CD14-positive monocyte (primary cell): ENCODE measurements at regions not wholly inside any gene's neighbourhood (a gene's known extent, or its start where the extent isn't known, plus 50 kb on each side); places are given as distances from the start of the nearest gene placed in this dataset.

Source experiments
- DNase-seq, 3 donors: peaks; one replicate each; pipeline ENCODE4 v3.0.0-alpha.2; 2011 to 2022
- H2AFZ ChIP-seq: 2 replicates; pipeline ENCODE4 v1.6.0; 2012; ENCODE audit warnings: mild to moderate bottlenecking, low read depth, low read length, inconsistent platforms; ENCODE audit not compliant: insufficient read depth, poor library complexity, severe bottlenecking
- H3K27ac ChIP-seq, 2 donors: 1 replicate in 1 of 2; 2 replicates in 1 of 2; pipeline ENCODE4 v1.5.1; 2012 to 2013; ENCODE audit warnings: low read length in 2 of 2, control low read depth in 1 of 2, inconsistent platforms in 1 of 2, low read depth in 1 of 2, mild to moderate bottlenecking in 1 of 2
- H3K27me3 ChIP-seq, 2 donors: one replicate each; pipeline versions ENCODE4 v1.6.0 to v1.6.1; 2011 to 2013; ENCODE audit warnings: low read length in 2 of 2; ENCODE audit not compliant: control insufficient read depth in 2 of 2, insufficient read depth in 2 of 2
- H3K36me3 ChIP-seq, 2 donors: replicated peaks in 1 of 2; 1 replicate in 1 of 2; 2 replicates in 1 of 2; pipeline versions ENCODE4 v1.5.1 to v1.6.1; 2012 to 2013; ENCODE audit warnings: low read length in 2 of 2, control low read depth in 1 of 2, inconsistent platforms in 1 of 2, mild to moderate bottlenecking in 1 of 2; ENCODE audit not compliant: insufficient read depth in 2 of 2, control insufficient read depth in 1 of 2
- H3K4me1 ChIP-seq, 2 donors: 1 replicate in 1 of 2; 2 replicates in 1 of 2; pipeline versions ENCODE4 v1.5.1 to v1.6.1; 2012 to 2013; ENCODE audit warnings: low read length in 2 of 2, control low read depth in 1 of 2, inconsistent platforms in 1 of 2, mild to moderate bottlenecking in 1 of 2, moderate library complexity in 1 of 2; ENCODE audit not compliant: insufficient read depth in 2 of 2, control insufficient read depth in 1 of 2
- H3K4me2 ChIP-seq: replicated peaks from 2 replicates; pipeline ENCODE3; 2012; ENCODE audit warnings: low read length, moderate library complexity, mild to moderate bottlenecking; ENCODE audit not compliant: poor library complexity, severe bottlenecking; ENCODE audit errors: extremely low read depth
- H3K4me3 ChIP-seq, 3 experiments: fragments of 200-600 bp in 1 of 3; sonication (generic) in 1 of 3; replicated peaks in 1 of 3; 1 replicate in 2 of 3; 2 replicates in 1 of 3; pipeline ENCODE4 v1.5.1; 2011 to 2013; ENCODE audit warnings: low read length in 3 of 3, mild to moderate bottlenecking in 3 of 3, control low read depth in 2 of 3, low read depth in 2 of 3, inconsistent platforms in 1 of 3, moderate library complexity in 1 of 3
- H3K79me2 ChIP-seq: 2 replicates; pipeline ENCODE4 v1.6.0; 2012; ENCODE audit warnings: mild to moderate bottlenecking, control low read depth, inconsistent platforms, low read length, moderate library complexity; ENCODE audit not compliant: insufficient read depth
- H3K9ac ChIP-seq: 2 replicates; pipeline ENCODE4 v1.6.0; 2017; ENCODE audit warnings: low read length, mild to moderate bottlenecking; ENCODE audit not compliant: insufficient read depth, poor library complexity, severe bottlenecking
- H3K9me3 ChIP-seq, 2 donors: replicated peaks in 1 of 2; 1 replicate in 1 of 2; 2 replicates in 1 of 2; pipeline versions ENCODE4 v1.5.1 to v1.6.1; 2012 to 2013; ENCODE audit warnings: low read length in 2 of 2, control low read depth in 1 of 2; ENCODE audit not compliant: control insufficient read depth in 1 of 2, insufficient read depth in 1 of 2
- H4K20me1 ChIP-seq: 2 replicates; pipeline ENCODE4 v1.6.0; 2012; ENCODE audit warnings: mild to moderate bottlenecking, low read length, control low read depth, moderate library complexity; ENCODE audit not compliant: insufficient read depth
- H3K27ac Mint-ChIP-seq, 7 donors: one replicate each; pipeline ENCODE4 v1.8.0; 2020; ENCODE audit warnings: mild to moderate bottlenecking in 7 of 7, mixed read lengths in 7 of 7, moderate library complexity in 6 of 7, inconsistent platforms in 2 of 7
- H3K27me3 Mint-ChIP-seq, 3 donors: one replicate each; pipeline ENCODE4 v1.8.0; 2021 to 2022; ENCODE audit warnings: low read depth in 3 of 3, mild to moderate bottlenecking in 3 of 3, mixed read lengths in 3 of 3, moderate library complexity in 3 of 3, inconsistent platforms in 1 of 3
- H3K36me3 Mint-ChIP-seq, 2 donors: one replicate each; pipeline ENCODE4 v1.8.0; 2020; ENCODE audit warnings: mixed read lengths in 2 of 2, inconsistent platforms in 1 of 2, mild to moderate bottlenecking in 1 of 2
- H3K4me1 Mint-ChIP-seq: one replicate; pipeline ENCODE4 v1.8.0; 2020; ENCODE audit warnings: mild to moderate bottlenecking, mixed read lengths
- H3K4me3 Mint-ChIP-seq, 2 donors: one replicate each; pipeline ENCODE4 v1.8.0; 2020; ENCODE audit warnings: mild to moderate bottlenecking in 2 of 2, mixed read lengths in 2 of 2, moderate library complexity in 1 of 2
- H3K9me3 Mint-ChIP-seq, 7 donors: one replicate each; pipeline ENCODE4 v1.8.0; 2020 to 2022; ENCODE audit warnings: mixed read lengths in 7 of 7, mild to moderate bottlenecking in 6 of 7, moderate library complexity in 6 of 7, inconsistent platforms in 2 of 7
- CTCF ChIP-seq: fragments of 200-600 bp; IDR thresholded peaks from one replicate; pipeline ENCODE4 v1.8.0; 2022; ENCODE audit warnings: antibody characterized with exemption, mild to moderate bottlenecking
- WGBS: methylation state at CpG from one replicate; pipeline ENCODE4 v1.1.5; 2013; ENCODE audit warnings: missing lambda C conversion rate; ENCODE audit not compliant: insufficient coverage; 5-methylcytosine and 5-hydroxymethylcytosine counted together
- intact Hi-C, 2 donors: fragments of 100-400 bp; cut with micrococcal nuclease; formaldehyde crosslinking; loops; one replicate each; pipeline versions ENCODE4 v1.15.0 to v1.15.1; 2023

- Histone ChIP-seq H3K27ac (no peak overlapping the region), H3K4me2 (no peak overlapping the region), H3K9ac (no peak overlapping the region), H2AFZ (no peak overlapping the region), H3K4me1 (no peaks in the 10 kb centered on the region), H3K9me3 (peaks cover 34 to 35% of the 10 kb centered on the region in 2 donors), H4K20me1 (no peaks in the 10 kb centered on the region), H3K79me2 (no peaks in the 10 kb centered on the region), H3K36me3 (no peaks in the 10 kb centered on the region), H3K27me3 (no peaks in the 10 kb centered on the region), H3K4me3 (no peak overlapping the region)
- H3K27ac Mint-ChIP-seq = no peak overlapping the region
- H3K27me3 Mint-ChIP-seq = no peaks in the 10 kb centered on the region
- H3K4me3 Mint-ChIP-seq = no peak overlapping the region
- peaks cover 13 to 23% (median 18%) of the 10 kb centered on the region in 7 donors for H3K9me3 Mint-ChIP-seq
- H3K4me1 Mint-ChIP-seq = no peaks in the 10 kb centered on the region
- no peak for TF ChIP-seq CTCF
- H3K36me3 Mint-ChIP-seq = no peaks in the 10 kb centered on the region
- intact Hi-C loops = loop anchor here in 1 of 2 donors (5.0 kb wide), 1 partner anchor 122 kb away; no protein-coding TSS in a partner anchor
- WGBS = 100% methylated on average over 2 of the region's 4 CpGs
- DNase-seq = no peak
These were observed 558.6 kb upstream of the IGFBP3 start for GRCh38 chr7:46479680-46480079.

- H3K27ac Mint-ChIP-seq = no peak overlapping the region
- Histone ChIP-seq H4K20me1 (no peaks in the 10 kb centered on the region), H3K9me3 (peaks cover 26 to 33% of the 10 kb centered on the region in 2 donors), H3K27me3 (no peaks in the 10 kb centered on the region), H3K4me3 (no peak overlapping the region), H3K4me1 (no peaks in the 10 kb centered on the region), H2AFZ (no peak overlapping the region), H3K36me3 (no peaks in the 10 kb centered on the region), H3K27ac (no peak overlapping the region), H3K9ac (no peak overlapping the region), H3K4me2 (no peak overlapping the region), H3K79me2 (no peaks in the 10 kb centered on the region)
- no peak for TF ChIP-seq CTCF
- no peaks in the 10 kb centered on the region for H3K4me1 Mint-ChIP-seq
- H3K9me3 Mint-ChIP-seq = peaks cover 13 to 24% (median 17%) of the 10 kb centered on the region in 7 donors
- intact Hi-C loops = loop anchor here in 1 of 2 donors (5.0 kb wide), 1 partner anchor 121 kb away; no protein-coding TSS in a partner anchor
- 100% methylated on average over 1 of the region's 1 CpG for WGBS
- H3K4me3 Mint-ChIP-seq = no peak overlapping the region
- no peak for DNase-seq
- no peaks in the 10 kb centered on the region for H3K36me3 Mint-ChIP-seq
- no peaks in the 10 kb centered on the region for H3K27me3 Mint-ChIP-seq
These were observed 557.0 kb upstream of the IGFBP3 start for GRCh38 chr7:46478046-46478445.
